ENCODE measurements at regions not wholly inside any gene's neighbourhood (a gene's known extent, or its start where the extent isn't known, plus 50 kb on each side); places are given as distances from the start of the nearest gene placed in this dataset.

- H3K9me3 ChIP-seq, result no peaks in the 10 kb centered on the region
- DNase-seq (ENCODE audit: low spot score in 2 of 2), result no peak
- no peaks in the 10 kb centered on the region for H3K36me3 ChIP-seq
- WGBS, result 79% methylated on average over 3 of the region's 3 CpGs
- no peak overlapping the region for H3K4me3 ChIP-seq
- no peaks in the 10 kb centered on the region for H3K4me1 ChIP-seq
- no peak for TF ChIP-seq POLR2AphosphoS5 (IDR thresholded peaks at IDR 0.05)
- no peak for TF ChIP-seq EP300 (IDR thresholded peaks at IDR 0.05)
- TF ChIP-seq, protein P1, sequence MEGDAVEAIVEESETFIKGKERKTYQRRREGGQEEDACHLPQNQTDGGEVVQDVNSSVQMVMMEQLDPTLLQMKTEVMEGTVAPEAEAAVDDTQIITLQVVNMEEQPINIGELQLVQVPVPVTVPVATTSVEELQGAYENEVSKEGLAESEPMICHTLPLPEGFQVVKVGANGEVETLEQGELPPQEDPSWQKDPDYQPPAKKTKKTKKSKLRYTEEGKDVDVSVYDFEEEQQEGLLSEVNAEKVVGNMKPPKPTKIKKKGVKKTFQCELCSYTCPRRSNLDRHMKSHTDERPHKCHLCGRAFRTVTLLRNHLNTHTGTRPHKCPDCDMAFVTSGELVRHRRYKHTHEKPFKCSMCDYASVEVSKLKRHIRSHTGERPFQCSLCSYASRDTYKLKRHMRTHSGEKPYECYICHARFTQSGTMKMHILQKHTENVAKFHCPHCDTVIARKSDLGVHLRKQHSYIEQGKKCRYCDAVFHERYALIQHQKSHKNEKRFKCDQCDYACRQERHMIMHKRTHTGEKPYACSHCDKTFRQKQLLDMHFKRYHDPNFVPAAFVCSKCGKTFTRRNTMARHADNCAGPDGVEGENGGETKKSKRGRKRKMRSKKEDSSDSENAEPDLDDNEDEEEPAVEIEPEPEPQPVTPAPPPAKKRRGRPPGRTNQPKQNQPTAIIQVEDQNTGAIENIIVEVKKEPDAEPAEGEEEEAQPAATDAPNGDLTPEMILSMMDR (IDR thresholded peaks at IDR 0.05), result no peak
- no peak for TF ChIP-seq POLR2A (IDR thresholded peaks at IDR 0.05)
- H3K27me3 ChIP-seq, result peaks cover 36% of the 10 kb centered on the region
- H3K27ac ChIP-seq, result no peak overlapping the region
Observed at GRCh38 chr1:37265156-37265555, 209.2 kb upstream of the ZC3H12A start.

- no peak for DNase-seq (ENCODE audit: low spot score in 2 of 2)
- Histone ChIP-seq H3K4me3 (no peak overlapping the region), H3K4me1 (no peaks in the 10 kb centered on the region), H3K36me3 (no peaks in the 10 kb centered on the region), H3K27me3 (peaks cover 37% of the 10 kb centered on the region), H3K27ac (no peak overlapping the region), H3K9me3 (no peaks in the 10 kb centered on the region)
- TF ChIP-seq EP300 (IDR thresholded peaks at IDR 0.05), result no peak
- no peak for TF ChIP-seq POLR2AphosphoS5 (IDR thresholded peaks at IDR 0.05)
- TF ChIP-seq, protein P1 (IDR thresholded peaks at IDR 0.05), result no peak
- 70% methylated on average over 10 of the region's 10 CpGs for WGBS
Observed at GRCh38 chr1:37265786-37266667, 208.4 kb upstream of the ZC3H12A start.

DNA sequence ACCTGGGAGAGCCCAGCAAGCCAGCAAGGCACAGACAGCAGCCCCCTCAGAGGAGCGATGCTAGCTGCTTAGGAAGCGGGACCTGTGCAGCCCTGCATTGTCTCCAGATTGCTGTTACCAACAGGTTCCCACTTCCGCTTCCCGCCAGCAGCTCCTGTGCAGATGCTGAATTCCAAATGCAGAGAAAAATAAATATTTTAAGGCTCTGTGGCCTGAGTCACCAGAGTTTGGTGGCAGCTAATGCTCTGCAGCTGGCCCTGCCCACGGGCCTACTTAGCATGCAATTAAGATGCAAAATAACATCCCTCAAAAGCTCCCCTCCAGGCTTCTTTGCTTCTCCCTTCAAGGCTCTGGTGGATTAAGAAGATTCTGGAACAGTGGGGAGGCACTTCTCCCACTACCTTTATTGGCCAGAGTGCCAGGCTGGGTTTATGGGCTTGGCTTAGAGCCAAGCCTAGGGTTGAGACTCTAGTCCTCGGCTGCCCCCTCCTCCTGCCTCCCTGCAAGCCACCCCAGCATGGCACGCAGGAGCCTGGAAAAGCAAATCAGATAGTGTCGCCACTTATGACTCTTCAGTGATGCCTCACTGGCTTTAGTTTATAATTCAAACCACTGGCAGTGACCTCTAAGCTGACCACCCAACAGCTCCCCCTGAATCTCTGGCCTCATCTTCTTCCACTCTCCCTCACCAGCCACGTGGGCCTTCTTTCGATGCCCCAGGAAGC, 207.1 kb upstream of the ZC3H12A start:
- no peaks in the 10 kb centered on the region for H3K9me3 ChIP-seq
- no peaks in the 10 kb centered on the region for H3K36me3 ChIP-seq
- no peaks in the 10 kb centered on the region for H3K4me1 ChIP-seq
- H3K27ac ChIP-seq, result no peak overlapping the region
- no peak for DNase-seq (ENCODE audit: low spot score in 2 of 2)
- 59% methylated on average over 10 of the region's 10 CpGs for WGBS
- TF ChIP-seq, protein P1 (IDR thresholded peaks at IDR 0.05), result no peak
- TF ChIP-seq POLR2A (IDR thresholded peaks at IDR 0.05) (no peak), POLR2AphosphoS5 (IDR thresholded peaks at IDR 0.05) (no peak), EP300 (IDR thresholded peaks at IDR 0.05) (no peak)
- no peak overlapping the region for H3K4me3 ChIP-seq
- H3K27me3 ChIP-seq, result peaks cover 34% of the 10 kb centered on the region

DNA sequence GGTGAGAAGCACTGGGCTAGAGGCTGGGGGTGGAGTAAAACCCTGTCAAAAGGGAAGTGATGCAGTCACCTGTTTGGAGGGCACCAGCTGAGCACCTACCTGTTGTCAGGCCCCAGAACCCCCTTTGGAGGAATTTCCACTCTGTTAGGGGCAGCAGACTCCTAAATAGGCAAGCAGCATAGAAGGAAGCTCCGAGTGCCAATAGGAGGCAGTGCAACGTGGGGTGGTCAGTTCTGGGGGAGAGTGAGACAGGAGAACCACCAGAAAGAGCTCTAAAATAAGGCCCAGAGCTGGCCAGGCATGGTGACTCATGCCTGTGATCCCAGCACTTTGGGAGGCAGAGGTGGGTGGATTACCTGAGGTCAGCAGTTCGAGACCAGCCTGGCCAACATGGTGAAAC, 203.7 kb upstream of the ZC3H12A start:
- Histone ChIP-seq H3K36me3 (no peaks in the 10 kb centered on the region), H3K9me3 (no peaks in the 10 kb centered on the region), H3K27ac (no peak overlapping the region), H3K4me1 (no peaks in the 10 kb centered on the region), H3K4me3 (no peak overlapping the region), H3K27me3 (peaks cover 45% of the 10 kb centered on the region)
- no peak for DNase-seq (ENCODE audit: low spot score in 2 of 2)
- TF ChIP-seq POLR2A (IDR thresholded peaks at IDR 0.05) (no peak), EP300 (IDR thresholded peaks at IDR 0.05) (no peak)
- TF ChIP-seq, protein P1 (IDR thresholded peaks at IDR 0.05), result no peak
- WGBS, result 56% methylated on average over 3 of the region's 3 CpGs

- H3K9me3 ChIP-seq, result no peaks in the 10 kb centered on the region
- 56% methylated on average over 2 of the region's 8 CpGs for WGBS
- DNase-seq (ENCODE audit: low spot score in 2 of 2), result no peak
- H3K4me3 ChIP-seq, result no peak overlapping the region
- peaks cover 32% of the 10 kb centered on the region for H3K27me3 ChIP-seq
- TF ChIP-seq, protein P1 (IDR thresholded peaks at IDR 0.05), result no peak
- TF ChIP-seq EP300 (IDR thresholded peaks at IDR 0.05), result no peak
- TF ChIP-seq POLR2AphosphoS5 (IDR thresholded peaks at IDR 0.05), result no peak
- TF ChIP-seq POLR2A (IDR thresholded peaks at IDR 0.05), result no peak
- no peaks in the 10 kb centered on the region for H3K4me1 ChIP-seq
- H3K36me3 ChIP-seq, result no peaks in the 10 kb centered on the region
- H3K27ac ChIP-seq, result no peak overlapping the region
Observed at GRCh38 chr1:37272626-37273025, 201.8 kb upstream of the ZC3H12A start.
